Suppressor macrophage treated with lipopolysaccharide for 4 hours (primary cell): ENCODE measurements at regions not wholly inside any gene's neighbourhood (a gene's known extent, or its start where the extent isn't known, plus 50 kb on each side); places are given as distances from the start of the nearest gene placed in this dataset.

Source experiments
- DNase-seq: peaks from one replicate; pipeline ENCODE4 v3.0.0-alpha.2; 2020

- no peak for DNase-seq
Measured at GRCh38 chr6:21524201-21524600, 69.3 kb upstream of the SOX4 start.

GRCh38 chr6:21526974-21527373 is 66.6 kb upstream of the SOX4 start:
- no peak for DNase-seq

- no peak for DNase-seq
Measured at GRCh38 chr6:21527731-21528130, 65.8 kb upstream of the SOX4 start.

- no peak for DNase-seq
Measured at GRCh38 chr6:21529431-21529830, 64.1 kb upstream of the SOX4 start.

- no peak for DNase-seq
Measured at GRCh38 chr6:21531393-21531792, 62.2 kb upstream of the SOX4 start.

DNA sequence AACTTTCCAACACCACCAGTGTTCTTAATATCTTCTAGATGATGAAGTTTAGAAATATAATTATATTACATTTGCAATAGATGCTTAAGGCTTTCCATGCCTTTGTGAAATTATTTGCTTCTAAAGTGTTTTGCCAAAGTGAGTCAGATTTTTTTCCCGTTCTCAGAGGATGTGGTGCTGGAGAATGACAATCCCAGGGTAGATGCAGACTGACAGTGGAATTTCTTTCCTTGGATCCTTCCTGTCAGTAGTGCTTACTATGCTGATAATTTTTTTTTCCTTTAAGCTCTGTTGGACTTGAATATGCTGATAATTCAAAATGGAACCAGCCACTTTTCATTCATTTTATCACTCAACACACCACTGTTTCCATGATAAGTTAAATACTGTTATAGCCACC is 59.9 kb upstream of the SOX4 start:
- no peak for DNase-seq

DNA sequence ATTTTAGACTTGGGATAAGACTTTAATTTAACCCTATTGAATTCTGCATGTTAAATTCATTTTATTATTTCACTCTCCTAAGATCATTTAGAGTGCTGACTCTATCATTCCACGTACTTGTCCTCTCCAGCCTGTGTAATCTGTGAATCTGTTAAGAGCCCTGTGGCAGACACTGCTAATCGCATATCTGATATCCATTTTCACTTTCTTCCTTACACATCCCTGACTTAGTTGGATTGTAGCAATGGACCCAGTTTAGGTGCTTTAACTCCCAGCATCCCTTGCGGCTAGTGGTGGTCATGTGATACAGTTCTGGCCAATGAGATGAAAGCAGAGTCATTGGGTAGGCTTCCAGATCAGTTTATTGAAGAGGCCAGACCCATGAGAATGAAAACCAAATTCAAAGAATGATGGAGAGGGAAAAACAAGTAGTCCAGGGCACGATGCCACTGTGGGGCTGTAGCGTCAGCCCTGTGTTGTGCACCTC is 57.2 kb upstream of the SOX4 start:
- no peak for DNase-seq

GRCh38 chr6:21537637-21538036 is 55.9 kb upstream of the SOX4 start:
- no peak for DNase-seq

DNA sequence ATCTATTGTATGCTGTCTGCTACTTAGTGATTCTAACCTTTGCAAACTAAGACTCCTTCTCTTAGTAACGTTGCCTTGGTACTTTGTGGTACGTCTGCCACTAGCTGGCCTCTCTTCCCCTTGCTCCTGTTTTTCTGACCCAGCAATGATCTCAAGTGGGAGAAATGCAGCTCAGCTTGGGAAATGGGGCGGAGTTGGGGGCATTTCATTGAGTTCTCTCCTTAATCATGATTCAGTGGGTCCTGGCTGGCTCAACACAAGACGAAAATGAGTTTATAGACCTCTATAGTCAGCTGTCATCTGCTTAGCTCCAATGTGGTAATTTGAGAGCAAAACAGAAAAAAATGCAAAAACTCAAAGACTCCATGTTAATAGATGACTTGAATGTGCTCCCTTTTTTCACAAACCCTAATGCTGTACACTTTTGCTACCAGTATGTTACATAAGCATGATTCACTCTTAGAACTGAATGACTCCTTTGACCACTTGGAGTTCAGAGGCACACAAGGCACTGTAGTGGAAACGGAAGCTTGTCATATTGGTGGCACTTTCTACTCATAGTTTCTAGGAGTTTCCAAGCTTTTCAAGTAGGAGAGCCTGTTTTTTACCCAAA is 55.3 kb upstream of the SOX4 start:
- no peak for DNase-seq

DNA sequence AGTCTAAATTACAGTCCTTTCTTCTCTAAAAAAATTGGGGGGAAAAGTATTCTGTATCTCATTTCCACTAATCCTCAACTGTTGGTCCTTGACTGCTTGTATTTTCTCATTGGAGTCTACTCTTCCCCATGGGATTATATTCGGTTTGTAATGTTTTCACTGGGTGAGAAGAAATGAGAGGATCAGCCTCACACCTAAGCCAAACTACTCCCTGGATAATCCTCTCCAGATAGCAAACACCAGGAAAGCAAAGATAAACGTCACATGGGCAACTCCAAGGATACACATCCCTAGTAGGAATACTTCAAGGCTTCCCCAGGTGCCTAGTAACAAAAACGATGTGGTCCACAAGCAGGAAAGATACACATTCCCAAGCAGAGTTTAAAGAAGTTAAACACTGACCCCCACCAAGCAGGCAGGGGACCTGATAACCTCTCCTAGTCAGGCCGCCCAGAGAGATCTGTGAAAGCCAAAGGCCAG is 53.9 kb upstream of the SOX4 start:
- DNase-seq = no peak
